ENCODE measurements at regions not wholly inside any gene's neighbourhood (a gene's known extent, or its start where the extent isn't known, plus 50 kb on each side); places are given as distances from the start of the nearest gene placed in this dataset.

DNA sequence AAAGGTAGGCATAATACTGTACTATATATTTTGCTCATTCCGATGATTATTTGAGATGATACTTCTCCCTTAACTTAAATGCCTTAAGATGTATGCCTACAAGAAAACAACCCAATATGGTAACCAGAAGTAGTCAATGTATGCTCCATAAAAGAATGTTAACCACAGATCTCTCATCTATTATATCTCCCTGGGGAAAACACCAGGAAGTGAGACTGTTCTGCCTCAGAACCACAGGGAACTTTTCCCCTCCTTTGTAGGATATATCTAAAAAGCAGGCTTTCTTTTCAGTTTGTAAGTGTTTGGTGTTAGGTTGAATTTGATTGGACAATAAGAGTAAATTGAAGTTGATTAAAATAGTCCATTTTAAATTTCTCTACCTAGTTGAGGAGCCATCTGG lies 1160.5 kb upstream of the NXPH2 start:
- no peaks in the 10 kb centered on the region for H3K36me3 Mint-ChIP-seq
- no peak overlapping the region for H3K4me3 Mint-ChIP-seq
- ATAC-seq, result no peak
- DNase-seq (ENCODE audit: low spot score in 2 of 2), result no peak
- H3K27ac Mint-ChIP-seq, result no peak overlapping the region
- no peaks in the 10 kb centered on the region for H3K4me1 Mint-ChIP-seq
- peaks cover 25% of the 10 kb centered on the region for H3K9me3 Mint-ChIP-seq

DNA sequence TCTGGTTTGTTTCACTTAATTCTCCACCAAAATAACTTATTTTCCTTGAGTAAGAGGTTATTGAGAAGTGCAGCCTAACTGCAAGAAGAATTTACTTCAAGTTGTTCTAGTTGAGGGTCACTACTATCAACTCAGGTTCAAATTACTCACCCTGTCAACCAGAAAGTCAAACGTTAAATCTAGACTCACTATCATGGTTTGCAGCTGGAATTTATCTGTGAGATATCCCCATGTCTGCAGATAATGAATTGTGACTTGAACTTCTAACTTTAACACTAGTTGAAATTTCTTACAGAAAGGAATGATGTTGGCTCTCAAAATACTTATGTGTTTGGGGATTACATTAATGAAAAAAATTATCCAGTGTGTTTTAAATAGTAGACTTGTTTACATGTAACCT lies 1145.7 kb upstream of the NXPH2 start:
- no peak for DNase-seq (ENCODE audit: low spot score in 2 of 2)
- no peak for ATAC-seq
- Mint-ChIP-seq H3K4me1 (no peaks in the 10 kb centered on the region), H3K9me3 (peaks cover 4% of the 10 kb centered on the region), H3K36me3 (no peaks in the 10 kb centered on the region), H3K4me3 (no peak overlapping the region), H3K27ac (no peak overlapping the region)

DNA sequence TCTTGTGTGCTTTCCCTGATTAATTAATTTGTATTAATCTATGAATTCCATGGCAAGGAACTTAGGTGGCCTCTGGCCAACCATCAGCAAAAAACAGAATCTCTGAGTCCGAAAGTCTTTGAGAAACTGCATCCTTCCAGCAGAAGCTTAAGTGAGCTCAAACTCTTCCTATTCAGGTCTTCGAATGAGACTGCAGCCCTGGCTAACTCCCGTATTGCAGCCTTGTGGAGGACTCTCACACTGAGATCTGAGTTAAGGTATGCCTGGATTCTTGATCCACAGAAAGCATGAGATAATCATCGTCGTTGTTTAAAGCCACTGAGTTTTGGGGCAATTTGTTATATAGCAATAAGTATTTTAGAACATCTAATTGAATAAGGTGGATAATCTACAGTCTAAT lies 1143.9 kb upstream of the NXPH2 start:
- no peaks in the 10 kb centered on the region for H3K4me1 Mint-ChIP-seq
- H3K36me3 Mint-ChIP-seq, result no peaks in the 10 kb centered on the region
- H3K9me3 Mint-ChIP-seq, result peaks cover 11% of the 10 kb centered on the region
- H3K27ac Mint-ChIP-seq, result no peak overlapping the region
- no peak overlapping the region for H3K4me3 Mint-ChIP-seq
- ATAC-seq, result no peak
- DNase-seq (ENCODE audit: low spot score in 2 of 2), result no peak

DNA sequence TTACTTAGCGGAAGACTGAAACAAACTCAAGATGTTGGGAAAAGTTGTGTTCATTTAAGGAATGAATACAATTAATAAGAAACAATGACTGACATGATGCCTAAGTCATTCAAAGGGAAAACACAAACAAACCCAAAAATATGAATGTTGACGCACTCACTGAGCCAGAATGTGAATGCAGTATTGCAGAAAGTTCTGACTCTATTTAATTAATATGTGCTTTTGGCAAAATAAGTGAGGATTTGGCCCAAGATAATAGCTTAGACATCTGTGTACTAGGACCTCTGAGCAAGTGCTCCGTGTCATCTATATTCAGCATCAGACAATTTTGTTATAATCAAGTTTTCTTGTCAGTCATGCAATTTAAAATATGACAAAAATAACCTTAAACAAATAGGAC lies 1138.8 kb upstream of the NXPH2 start:
- Mint-ChIP-seq H3K4me1 (no peaks in the 10 kb centered on the region), H3K27ac (no peak overlapping the region), H3K36me3 (no peaks in the 10 kb centered on the region), H3K9me3 (peaks cover 17% of the 10 kb centered on the region), H3K4me3 (no peak overlapping the region)
- no peak for DNase-seq (ENCODE audit: low spot score in 2 of 2)
- no peak for ATAC-seq

DNA sequence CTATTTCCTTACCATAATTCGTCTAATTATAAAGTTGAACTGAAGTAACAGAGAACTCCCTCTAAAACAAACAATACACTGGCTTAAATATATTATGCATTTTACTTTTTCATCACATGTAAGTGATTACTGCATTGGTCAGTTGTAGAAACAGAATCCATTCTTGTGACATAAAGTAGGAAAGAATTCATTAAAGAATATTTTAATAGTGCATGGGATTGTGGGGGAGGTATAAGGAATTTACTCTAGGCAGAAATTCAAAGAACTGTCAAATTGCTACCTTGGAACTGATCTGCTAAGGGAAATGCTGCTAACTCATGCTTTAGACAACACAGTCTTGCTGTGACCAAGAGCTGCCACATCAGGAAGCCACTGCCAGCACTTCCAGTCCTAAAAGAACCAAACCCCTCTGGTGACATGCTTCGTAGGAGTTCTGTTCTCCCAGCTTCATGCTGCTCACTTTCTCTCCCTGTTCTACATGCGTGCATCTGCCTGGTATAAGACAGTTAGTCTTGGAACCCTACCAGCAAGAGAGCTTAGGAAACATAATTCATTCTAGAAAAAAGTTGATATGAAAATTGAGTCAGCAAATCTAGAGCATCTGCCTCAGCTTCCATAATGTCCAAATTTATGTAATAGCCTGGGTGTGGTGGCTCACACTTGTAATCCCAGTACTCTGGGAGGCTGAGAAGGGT lies 1137.6 kb upstream of the NXPH2 start:
- ATAC-seq, result no peak

DNA sequence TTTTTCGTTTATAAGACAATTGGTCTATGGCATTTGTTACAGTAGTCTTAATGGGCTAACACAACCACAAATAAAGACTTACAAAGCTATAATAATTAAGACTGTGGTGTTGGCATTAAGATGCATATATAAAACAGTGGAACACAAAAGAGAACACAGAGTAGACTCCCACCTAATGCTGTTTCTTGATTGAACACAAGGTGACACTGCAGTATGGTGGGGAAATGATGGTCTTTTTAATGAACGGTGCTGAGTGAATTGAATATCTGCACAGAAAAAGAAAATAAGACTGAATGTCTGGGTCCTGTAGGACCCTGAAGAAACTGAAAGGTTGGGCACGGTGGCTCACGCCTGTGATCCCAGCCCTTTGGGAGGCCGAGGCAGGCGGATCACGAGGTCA lies 1136.6 kb upstream of the NXPH2 start:
- Mint-ChIP-seq H3K4me1 (no peaks in the 10 kb centered on the region), H3K9me3 (peaks cover 23% of the 10 kb centered on the region), H3K4me3 (no peak overlapping the region), H3K27ac (no peak overlapping the region), H3K36me3 (no peaks in the 10 kb centered on the region)
- ATAC-seq, result no peak
- DNase-seq (ENCODE audit: low spot score in 2 of 2), result no peak

More for the DNA sequence above, 1137.6 kb upstream of the NXPH2 start:
- no peak overlapping the region for H3K27ac Mint-ChIP-seq
- H3K4me1 Mint-ChIP-seq, result no peaks in the 10 kb centered on the region
- peaks cover 18% of the 10 kb centered on the region for H3K9me3 Mint-ChIP-seq
- no peaks in the 10 kb centered on the region for H3K36me3 Mint-ChIP-seq
- H3K4me3 Mint-ChIP-seq, result no peak overlapping the region
- DNase-seq (ENCODE audit: low spot score in 2 of 2), result no peak

- Mint-ChIP-seq H3K36me3 (no peaks in the 10 kb centered on the region), H3K9me3 (peaks cover 17% of the 10 kb centered on the region), H3K4me3 (no peak overlapping the region), H3K27ac (no peak overlapping the region), H3K4me1 (no peaks in the 10 kb centered on the region)
- DNase-seq (ENCODE audit: low spot score in 2 of 2) (no peak), ATAC-seq (no peak)
Observed at GRCh38 chr2:139911160-139911559, 1131.0 kb upstream of the NXPH2 start.

- ATAC-seq (no peak), DNase-seq (ENCODE audit: low spot score in 2 of 2) (no peak)
- H3K36me3 Mint-ChIP-seq, result no peaks in the 10 kb centered on the region
- peaks cover 24% of the 10 kb centered on the region for H3K9me3 Mint-ChIP-seq
- H3K4me3 Mint-ChIP-seq, result no peak overlapping the region
- no peak overlapping the region for H3K27ac Mint-ChIP-seq
- no peaks in the 10 kb centered on the region for H3K4me1 Mint-ChIP-seq
Observed at GRCh38 chr2:139909136-139909535, 1128.9 kb upstream of the NXPH2 start.

DNA sequence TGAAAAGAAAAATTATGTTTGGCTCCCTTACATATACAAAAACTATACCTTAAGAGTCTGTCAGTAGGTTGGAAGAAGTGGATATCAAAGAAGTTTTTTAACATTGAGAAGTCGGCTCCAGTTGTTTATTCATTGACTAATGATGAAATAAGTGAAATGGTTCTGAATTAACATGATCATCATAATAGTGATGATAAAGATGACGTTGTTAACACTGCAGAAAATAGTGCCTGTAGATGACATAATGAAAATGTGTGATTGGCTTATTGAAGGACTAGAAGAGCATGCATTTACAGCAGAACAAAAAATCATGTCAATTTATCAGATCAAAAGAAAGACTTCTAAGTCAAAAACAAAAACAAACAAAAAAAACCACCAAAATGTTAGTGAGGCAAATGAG lies 1125.4 kb upstream of the NXPH2 start:
- Mint-ChIP-seq H3K9me3 (peaks cover 20% of the 10 kb centered on the region), H3K4me1 (no peaks in the 10 kb centered on the region), H3K36me3 (no peaks in the 10 kb centered on the region), H3K27ac (no peak overlapping the region), H3K4me3 (no peak overlapping the region)
- DNase-seq (ENCODE audit: low spot score in 2 of 2), result no peak
- no peak for ATAC-seq

GRCh38 chr2:139891636-139892035 lies 1111.4 kb upstream of the NXPH2 start:
- Mint-ChIP-seq H3K4me1 (no peaks in the 10 kb centered on the region), H3K4me3 (no peak overlapping the region), H3K36me3 (no peaks in the 10 kb centered on the region), H3K27ac (no peak overlapping the region), H3K9me3 (peaks cover 18% of the 10 kb centered on the region)
- DNase-seq (ENCODE audit: low spot score in 2 of 2), result no peak
- no peak for ATAC-seq

DNA sequence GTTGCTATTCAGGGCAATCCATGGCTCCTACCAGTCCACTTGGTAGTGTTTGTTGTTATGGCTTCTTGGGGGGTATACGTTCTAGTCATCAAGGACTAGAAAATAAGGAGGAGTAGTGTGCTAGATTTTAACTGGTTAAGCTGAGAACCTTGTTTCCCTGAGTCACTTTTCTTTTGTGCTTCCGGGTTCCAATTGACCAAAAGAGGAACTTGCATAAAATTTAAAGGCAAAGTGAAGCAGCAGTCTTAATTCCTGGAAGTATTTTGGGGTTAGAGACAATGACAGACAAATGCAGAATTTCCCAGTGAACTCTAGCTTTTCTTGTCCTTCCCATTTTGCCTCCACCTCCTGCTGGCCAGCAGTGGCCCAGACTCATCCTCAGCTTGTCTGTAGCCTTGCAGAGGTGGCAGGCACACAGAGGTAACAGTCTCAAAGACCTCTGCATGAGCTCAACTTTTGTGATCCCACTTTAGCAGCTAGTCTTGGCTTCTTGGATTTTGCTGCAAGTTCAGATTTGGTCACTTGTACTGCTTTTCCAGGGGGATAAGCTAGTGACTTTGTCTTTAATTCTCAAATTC lies 1105.8 kb upstream of the NXPH2 start:
- peaks cover 19% of the 10 kb centered on the region for H3K9me3 Mint-ChIP-seq
- H3K4me3 Mint-ChIP-seq, result no peak overlapping the region
- H3K4me1 Mint-ChIP-seq, result no peaks in the 10 kb centered on the region
- no peak overlapping the region for H3K27ac Mint-ChIP-seq
- ATAC-seq (no peak), DNase-seq (ENCODE audit: low spot score in 2 of 2) (no peak)
- H3K36me3 Mint-ChIP-seq, result no peaks in the 10 kb centered on the region

DNA sequence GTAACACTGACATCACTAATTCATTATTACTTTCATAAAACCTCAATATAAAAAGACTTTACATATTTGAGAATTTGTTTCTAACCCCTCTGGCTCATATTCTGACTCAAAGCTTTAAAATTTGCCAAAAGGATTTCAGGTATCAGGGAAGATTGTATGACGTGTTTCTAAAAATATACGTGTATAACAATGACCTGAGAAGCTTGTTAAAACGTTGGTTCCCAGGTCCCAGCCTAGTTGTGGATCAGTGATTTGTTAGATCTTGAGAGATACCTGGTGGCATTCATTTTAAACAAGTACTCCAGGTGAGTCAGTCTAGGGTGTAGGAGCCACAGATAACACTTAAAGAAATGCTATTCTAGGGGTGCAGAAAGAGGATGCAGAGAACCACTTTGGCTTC lies 1096.8 kb upstream of the NXPH2 start:
- ATAC-seq, result no peak
- no peak overlapping the region for H3K4me3 Mint-ChIP-seq
- peaks cover 3% of the 10 kb centered on the region for H3K9me3 Mint-ChIP-seq
- no peak for DNase-seq (ENCODE audit: low spot score in 2 of 2)
- no peaks in the 10 kb centered on the region for H3K4me1 Mint-ChIP-seq
- no peaks in the 10 kb centered on the region for H3K36me3 Mint-ChIP-seq
- H3K27ac Mint-ChIP-seq, result no peak overlapping the region

DNA sequence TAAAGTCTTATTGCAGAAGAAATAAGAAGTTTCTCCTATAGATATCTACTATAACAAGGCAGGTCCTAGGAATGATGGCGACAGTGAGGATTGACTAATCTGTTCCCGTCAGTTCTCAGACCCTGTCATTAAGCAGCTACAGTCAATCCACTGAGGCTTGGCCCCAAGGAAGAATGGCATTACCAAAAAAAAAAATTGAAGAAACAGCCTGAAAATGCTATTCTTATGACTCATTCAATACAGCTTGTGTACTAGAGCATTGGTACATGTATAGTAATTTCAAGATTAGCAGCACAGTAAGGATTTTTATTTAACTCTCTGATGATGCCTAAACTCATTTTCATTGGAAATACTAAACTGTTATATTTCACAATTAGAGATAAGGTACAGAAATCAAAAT lies 1096.1 kb upstream of the NXPH2 start:
- Mint-ChIP-seq H3K27ac (no peak overlapping the region), H3K4me1 (no peaks in the 10 kb centered on the region), H3K4me3 (no peak overlapping the region), H3K36me3 (no peaks in the 10 kb centered on the region), H3K9me3 (peaks cover 3% of the 10 kb centered on the region)
- DNase-seq (ENCODE audit: low spot score in 2 of 2) (no peak), ATAC-seq (no peak)

GRCh38 chr2:139872503-139872902 lies 1092.3 kb upstream of the NXPH2 start:
- Mint-ChIP-seq H3K9me3 (peaks cover 5% of the 10 kb centered on the region), H3K36me3 (no peaks in the 10 kb centered on the region), H3K4me3 (no peak overlapping the region), H3K27ac (no peak overlapping the region), H3K4me1 (no peaks in the 10 kb centered on the region)
- ATAC-seq, result no peak
- DNase-seq (ENCODE audit: low spot score in 2 of 2), result no peak

DNA sequence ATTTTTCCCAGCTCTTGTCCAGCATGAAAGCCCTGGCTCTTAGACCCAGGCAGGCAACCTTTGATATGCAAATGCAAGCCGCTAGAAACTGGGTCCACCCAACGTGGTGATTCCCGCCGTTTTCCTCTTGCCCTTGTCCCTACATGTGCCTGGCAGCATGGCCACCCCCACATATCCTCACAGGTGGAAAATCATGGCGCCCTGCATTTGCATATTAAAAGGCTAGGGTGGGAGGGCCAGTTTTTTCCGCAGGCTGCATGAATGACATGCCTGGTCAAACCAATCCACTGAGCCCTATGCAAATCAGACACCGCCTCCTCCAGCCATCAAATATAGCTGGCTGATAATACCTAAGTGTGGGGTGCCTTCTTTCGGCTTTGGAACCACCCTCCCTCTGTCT lies 1091.8 kb upstream of the NXPH2 start:
- no peak for ATAC-seq
- H3K9me3 Mint-ChIP-seq, result peaks cover 5% of the 10 kb centered on the region
- no peaks in the 10 kb centered on the region for H3K4me1 Mint-ChIP-seq
- H3K4me3 Mint-ChIP-seq, result no peak overlapping the region
- no peak overlapping the region for H3K27ac Mint-ChIP-seq
- DNase-seq (ENCODE audit: low spot score in 2 of 2), result no peak
- H3K36me3 Mint-ChIP-seq, result no peaks in the 10 kb centered on the region

- DNase-seq (ENCODE audit: low spot score in 2 of 2) (no peak), ATAC-seq (no peak)
- Mint-ChIP-seq H3K27ac (no peak overlapping the region), H3K4me3 (no peak overlapping the region), H3K9me3 (peaks cover 14% of the 10 kb centered on the region), H3K4me1 (no peaks in the 10 kb centered on the region), H3K36me3 (no peaks in the 10 kb centered on the region)
Observed at GRCh38 chr2:139867601-139868226, 1087.5 kb upstream of the NXPH2 start.
